H1 (cell line): ENCODE measurements at regions not wholly inside any gene's neighbourhood (a gene's known extent, or its start where the extent isn't known, plus 50 kb on each side); places are given as distances from the start of the nearest gene placed in this dataset.

Source experiments
- ATF3 ChIP-seq: IDR thresholded peaks from 2 replicates; pipeline ENCODE4 v1.6.1; 2011; ENCODE audit warnings: low read depth, mild to moderate bottlenecking, low read length; ENCODE audit not compliant: insufficient read depth
- CHD1 ChIP-seq: IDR thresholded peaks from 2 replicates; pipeline ENCODE4 v1.6.1; 2012; ENCODE audit warnings: low read depth, low read length, improper control_type of control experiment
- FOSL1 ChIP-seq: IDR thresholded peaks from 2 replicates; pipeline ENCODE4 v1.6.1; 2011; ENCODE audit warnings: mild to moderate bottlenecking, low read depth, low read length, moderate library complexity; ENCODE audit not compliant: insufficient read depth
- GTF2F1 ChIP-seq: IDR thresholded peaks from 2 replicates; pipeline ENCODE4 v1.6.1; 2012; ENCODE audit warnings: low read depth, low read length, improper control_type of control experiment, borderline replicate concordance
- POLR2A ChIP-seq, 2 experiments: IDR thresholded peaks; 1 replicate in 1 of 2; 2 replicates in 1 of 2; pipeline ENCODE4 v1.6.1; 2011; ENCODE audit warnings: low read depth in 2 of 2, low read length in 2 of 2, mild to moderate bottlenecking in 2 of 2; ENCODE audit errors: control extremely low read depth in 1 of 2
- RAD21 ChIP-seq, 2 experiments: IDR thresholded peaks in 1 of 2; conservative IDR thresholded peaks in 1 of 2; 2 replicates each; pipeline ENCODE4 v1.6.1; 2011; ENCODE audit warnings: low read depth in 2 of 2, low read length in 2 of 2, improper control_type of control experiment in 1 of 2, inconsistent platforms in 1 of 2, mild to moderate bottlenecking in 1 of 2, moderate library complexity in 1 of 2
- RFX5 ChIP-seq: IDR thresholded peaks from 2 replicates; pipeline ENCODE4 v1.6.1; 2011; ENCODE audit warnings: low read depth, low read length, improper control_type of control experiment, borderline replicate concordance

GRCh38 chr3:87333393-87333892, 57.1 kb upstream of the POU1F1 start (continued):
- TF ChIP-seq RAD21 (IDR thresholded peaks at IDR 0.05 in 1 of 2, conservative IDR thresholded peaks at IDR 0.05 in 1 of 2; ENCODE audit: low read depth in 2 of 2, low read length in 2 of 2) (no peak), ATF3 (no peak), CHD1 (no peak), RFX5 (no peak), FOSL1 (no peak), POLR2A (IDR thresholded peaks at IDR 0.05; ENCODE audit: control extremely low read depth in 1 of 2, low read depth in 2 of 2, low read length in 2 of 2) (no peak), GTF2F1 (no peak)
- TF ChIP-seq, all 59 proteins: peak for 0
